ENCODE measurements at regions not wholly inside any gene's neighbourhood (a gene's known extent, or its start where the extent isn't known, plus 50 kb on each side); places are given as distances from the start of the nearest gene placed in this dataset.

DNA sequence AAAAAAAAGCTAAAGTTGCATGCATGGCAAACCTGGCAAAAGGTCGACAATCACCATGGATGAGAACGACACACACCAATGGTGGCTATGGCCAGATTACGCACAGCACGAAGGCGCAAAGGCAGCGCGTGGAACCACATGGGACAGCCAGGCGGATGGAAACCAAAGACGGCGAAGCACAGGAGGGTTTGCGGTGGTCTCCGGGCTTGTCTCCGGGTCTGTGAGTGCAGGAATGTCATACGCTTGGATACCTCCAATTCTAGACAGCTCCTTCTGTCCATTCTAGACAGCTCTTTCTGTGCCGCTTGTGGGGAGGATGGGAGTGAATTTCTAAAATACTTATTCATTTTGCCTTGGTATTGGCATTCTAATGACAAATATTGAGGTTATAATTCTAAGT lies 685.4 kb downstream of the BRD1 start:
- no peak for DNase-seq

DNA sequence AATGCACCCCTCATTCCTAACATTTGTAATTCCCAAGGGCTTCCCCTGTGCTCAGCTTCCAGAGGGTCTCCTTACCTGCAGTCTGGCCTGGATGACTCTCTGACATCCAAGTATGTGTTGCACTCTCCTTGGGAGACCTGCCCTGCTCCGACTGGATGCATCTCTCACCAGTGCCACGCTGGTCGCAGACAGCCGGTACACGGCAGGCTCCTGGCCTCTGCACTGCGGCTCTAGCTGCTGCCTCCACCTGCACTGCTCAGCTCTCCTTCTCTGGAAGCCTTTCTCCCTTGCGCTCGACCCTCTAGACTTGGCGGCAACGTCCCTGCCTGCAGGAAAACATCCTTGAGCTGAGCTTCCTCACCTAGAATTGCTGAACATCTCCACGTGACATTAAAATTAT lies 685.9 kb downstream of the BRD1 start:
- no peak for DNase-seq

DNA sequence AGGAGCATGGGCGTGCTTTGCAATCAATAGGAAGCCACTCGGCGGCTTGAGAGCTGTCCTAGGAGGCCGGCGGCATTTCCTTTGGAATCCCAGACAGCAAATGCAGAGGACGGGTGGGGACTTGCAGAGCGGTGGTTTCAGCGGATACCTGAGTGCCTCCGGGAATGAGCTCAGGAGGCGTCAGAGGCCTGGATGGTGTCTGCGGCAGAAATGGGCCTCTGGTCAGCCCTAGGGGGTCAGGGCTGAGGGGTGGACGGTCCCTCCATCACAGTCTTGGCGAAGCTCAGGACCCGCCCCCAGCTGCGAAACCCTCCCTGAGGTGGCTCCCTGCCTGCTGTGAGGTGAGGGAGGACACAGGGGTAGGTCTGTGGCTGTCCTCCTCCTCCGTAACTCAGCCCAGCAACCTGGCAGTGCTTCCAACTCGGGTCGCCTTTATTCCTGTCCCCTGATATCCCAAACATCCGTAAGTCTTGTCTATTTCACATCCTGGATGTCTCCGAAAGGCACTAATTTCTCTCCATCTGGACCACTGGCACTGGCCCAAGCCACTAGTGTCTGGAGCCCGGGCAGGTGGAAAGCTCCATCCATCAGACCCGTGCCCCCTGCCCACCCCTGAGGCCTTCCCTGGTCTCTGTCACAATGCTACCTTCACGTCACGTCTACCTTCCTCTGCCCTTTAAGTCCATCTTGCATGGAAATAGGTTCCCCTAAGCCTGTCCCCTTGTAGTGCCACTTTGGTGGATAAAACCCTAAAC lies 686.6 kb downstream of the BRD1 start:
- DNase-seq, result no peak

DNA sequence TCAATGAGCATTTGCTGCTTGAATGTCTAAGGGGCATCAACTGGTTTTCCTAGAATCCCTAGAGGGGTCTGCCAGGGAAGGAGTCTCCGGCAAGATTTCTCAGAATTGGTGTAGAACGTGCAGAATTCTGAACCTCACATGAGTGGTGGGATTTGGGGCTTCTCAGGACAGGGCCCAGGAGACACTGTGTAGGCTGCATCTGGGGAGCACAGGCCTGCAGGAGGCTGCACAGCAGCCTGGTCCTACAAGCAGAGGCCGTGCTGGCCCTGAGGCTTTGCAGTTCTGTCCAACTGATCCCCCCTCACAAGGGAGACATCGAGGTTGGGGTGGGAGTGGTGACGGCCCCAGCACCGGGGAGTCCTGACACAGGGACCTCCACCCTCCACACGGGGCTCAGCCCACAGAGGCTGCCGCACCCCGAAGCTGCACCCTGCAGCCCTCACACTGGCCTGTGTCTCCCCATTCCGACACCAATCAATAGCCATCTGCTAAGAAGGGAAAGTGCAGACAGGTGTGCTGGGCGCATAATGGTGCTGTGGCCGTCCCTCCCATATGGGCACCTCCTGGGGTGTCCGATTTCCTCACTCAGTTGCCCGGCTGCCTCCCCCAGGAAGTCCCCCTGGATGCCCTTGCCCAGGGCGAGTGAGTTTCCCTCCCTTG lies 688.1 kb downstream of the BRD1 start:
- no peak for DNase-seq

DNA sequence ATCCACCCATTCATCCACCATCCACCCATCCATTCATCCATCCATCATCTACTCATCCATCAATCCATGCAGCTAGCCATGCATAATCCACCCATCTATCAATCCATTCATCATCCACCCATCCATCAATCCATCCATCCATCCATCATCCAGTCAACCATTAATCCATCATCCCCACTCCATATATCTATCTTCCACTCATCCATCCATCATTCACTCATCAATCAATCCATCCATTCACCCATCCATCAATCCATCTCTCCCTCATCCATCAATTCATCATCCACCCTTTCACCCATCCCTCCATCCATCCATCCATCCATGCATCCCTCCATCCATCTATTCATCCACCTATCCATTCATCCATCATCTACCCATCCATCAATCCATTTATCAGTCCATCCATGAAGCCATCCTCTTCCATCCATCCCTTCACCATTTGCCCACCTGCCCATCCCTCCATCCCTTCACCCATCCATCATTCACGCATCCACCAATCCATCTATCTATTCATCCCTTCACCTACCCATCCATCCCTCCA lies 689.4 kb downstream of the BRD1 start:
- DNase-seq, result no peak

DNA sequence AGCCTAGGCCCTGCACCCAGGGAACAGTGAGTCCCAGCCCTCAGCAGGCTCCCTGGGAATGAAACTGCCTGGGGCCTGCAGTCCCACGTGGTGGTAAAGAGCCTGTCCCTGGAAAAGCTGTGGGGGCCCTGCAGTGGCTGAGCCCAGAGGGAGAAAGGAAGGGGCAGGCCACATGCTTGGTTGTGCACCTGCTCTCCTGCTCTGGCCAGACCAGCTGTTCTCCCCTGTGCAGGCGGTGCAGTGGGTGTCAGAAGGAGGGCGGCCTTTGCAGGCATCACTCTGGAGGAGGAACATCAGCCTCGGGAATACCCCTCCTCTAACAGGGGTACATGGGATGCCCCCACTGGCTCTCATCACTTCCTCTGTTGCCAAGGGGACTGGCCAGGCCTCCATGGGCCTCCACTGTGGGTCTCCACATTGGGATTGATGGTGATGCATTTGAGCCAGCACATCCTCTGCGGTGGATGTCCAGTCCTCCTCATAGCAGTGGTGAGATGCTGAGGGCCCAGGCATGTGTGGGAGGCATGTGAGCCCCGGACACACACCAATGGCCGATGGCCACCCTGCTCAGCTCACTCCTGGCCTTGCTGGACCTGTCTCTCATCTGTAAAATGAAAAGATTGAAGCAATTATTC lies 690.4 kb downstream of the BRD1 start:
- DNase-seq, result no peak

DNA sequence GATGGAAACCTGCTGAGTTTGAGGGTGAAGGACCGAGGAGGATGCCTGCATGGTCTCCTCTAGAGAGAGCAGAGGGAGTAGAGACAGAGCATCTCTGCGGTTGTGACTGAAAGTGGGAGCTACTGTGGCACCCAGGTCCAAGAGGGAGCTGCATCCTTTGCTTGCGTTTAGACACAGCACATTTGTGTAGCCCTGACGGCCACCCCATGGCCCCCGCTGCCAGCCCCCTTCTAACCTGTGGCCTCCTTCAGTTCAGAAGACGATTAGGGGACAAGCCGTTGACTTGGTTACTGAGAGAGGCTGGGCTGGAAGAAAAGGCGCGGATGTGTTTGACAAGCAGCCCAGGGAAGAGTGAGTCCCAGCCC lies 690.9 kb downstream of the BRD1 start:
- no peak for DNase-seq

DNA sequence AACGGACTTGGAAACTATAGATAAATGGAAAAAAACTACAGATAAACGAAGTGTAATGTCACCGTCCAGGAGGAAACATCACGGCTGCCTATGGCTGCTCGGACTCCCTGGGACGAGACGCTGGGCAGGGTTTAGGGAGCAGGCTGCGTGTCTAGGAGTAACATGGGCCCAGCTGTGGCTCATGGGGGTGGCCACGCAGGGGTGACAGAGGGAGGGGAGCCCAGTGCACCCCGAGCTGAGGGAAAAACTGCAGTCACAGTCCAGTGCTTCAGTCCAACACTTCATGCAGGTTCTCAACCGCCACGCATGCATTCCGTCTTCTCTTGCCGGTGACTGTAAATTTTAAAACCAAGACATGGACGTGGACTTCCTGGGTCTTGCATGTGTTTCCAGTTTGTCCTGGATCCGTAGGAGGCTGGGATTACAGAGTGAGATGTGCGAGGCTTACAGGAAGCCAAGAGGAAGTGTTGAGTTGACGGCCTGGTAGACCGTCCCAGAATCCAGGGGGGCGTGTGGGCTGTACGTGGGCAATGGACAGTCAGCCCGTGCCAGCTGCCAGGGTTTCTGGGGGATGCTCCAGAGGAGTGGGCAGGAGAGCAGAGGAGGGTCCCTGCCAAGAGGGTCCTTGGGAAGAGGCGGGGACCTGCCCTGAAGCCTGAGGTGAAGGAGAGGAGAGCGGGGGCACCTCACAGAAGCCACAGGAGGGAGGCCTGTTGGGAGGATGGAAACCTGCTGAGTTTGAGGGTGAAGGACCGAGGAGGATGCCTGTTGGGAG lies 691.4 kb downstream of the BRD1 start:
- no peak for DNase-seq

DNA sequence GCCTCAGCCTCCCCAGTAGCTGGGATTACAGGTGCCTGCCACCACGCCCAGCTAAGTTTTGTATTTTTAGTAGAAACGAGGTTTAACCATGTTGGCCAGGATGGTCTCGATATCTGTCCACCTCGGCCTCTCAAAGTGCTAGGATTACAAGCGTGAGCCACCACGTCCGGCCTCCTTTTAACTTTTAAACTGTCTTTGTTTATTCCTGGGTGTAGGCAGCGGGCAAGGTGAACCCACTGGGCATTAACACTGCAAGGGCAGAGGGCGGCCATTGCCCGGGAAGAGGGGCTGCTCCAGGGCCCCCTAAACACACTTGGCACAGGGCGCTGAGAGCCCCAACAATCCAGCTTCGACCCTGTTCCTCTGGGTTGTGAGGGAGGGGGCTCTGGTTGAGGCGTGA lies 693.6 kb downstream of the BRD1 start:
- DNase-seq, result no peak

DNA sequence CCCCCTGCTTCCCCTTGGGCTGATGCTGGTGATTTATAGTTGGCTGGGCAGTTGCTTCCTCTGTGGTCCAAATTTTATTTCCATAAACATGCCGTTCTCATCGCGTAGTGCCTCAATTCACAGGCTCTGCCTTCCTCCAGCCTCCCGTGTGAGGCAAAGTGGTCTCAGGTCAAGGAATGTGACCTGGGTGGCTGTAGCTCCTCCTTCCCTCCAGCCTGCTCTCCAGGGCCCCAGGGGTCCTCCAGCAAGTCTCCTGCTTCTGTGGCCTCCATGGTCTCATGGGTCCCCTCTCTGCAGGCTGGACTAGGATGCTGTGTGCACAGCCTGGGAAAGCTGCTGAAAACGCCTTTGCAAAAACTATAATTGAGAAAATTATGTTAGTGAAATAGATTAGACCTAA lies 694.1 kb downstream of the BRD1 start:
- DNase-seq, result no peak

DNA sequence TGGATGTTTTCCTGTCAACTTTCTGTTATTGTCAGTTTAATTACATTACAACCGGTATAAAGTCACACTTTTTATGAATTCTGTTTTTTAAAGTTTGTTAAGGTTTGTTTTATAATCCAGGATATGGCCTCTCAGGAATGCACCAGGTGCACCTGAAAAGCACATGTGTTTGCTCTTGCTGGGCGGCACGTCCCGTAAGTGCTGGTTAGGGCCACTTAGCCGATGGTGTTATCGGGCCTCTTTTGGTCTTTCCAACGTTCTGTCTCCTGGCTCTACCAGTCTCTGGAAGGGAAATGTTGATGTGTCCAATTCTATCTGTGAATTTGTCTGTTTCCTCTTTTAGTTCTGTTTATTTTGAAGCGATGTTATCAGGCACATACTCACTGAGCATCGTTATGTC lies 695.7 kb downstream of the BRD1 start:
- no peak for DNase-seq

DNA sequence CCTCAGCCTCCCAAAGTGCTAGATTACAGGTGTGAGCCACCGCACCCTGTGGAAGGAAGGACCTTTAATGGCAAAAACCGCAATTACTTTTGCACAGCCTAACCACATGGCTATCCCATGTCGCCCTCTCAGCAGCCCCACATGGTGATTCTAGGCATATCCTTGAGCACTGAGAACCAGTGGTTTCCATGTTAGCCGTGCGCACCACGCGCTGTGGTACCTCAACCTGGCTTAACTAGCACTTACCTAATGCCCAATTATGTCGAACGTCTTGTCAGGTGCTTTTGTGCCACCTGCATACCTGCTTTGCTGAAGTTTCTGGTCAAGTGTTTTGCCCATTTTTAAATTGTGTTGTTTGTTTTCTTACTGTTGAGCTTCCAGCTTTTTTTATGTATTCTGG lies 697.9 kb downstream of the BRD1 start:
- DNase-seq, result no peak

DNA sequence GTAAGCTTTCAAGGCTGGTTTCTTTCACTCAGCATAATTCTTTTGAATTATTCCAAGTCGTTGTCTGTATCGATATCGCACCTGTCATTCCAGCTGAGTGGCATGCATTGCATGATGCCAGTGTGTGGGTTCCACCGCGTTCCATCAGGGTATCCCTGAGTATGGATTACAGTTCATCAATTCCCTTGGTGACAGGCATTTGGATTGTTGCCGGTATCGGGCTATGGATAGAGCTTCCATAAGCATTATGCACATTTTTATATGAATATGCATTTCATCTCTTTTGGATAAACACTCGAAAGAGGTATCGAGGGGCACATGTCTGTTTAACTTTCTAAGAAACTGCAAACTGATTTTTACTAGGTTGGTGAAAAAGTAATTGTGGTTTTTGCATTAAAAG lies 698.8 kb downstream of the BRD1 start:
- DNase-seq, result no peak

DNA sequence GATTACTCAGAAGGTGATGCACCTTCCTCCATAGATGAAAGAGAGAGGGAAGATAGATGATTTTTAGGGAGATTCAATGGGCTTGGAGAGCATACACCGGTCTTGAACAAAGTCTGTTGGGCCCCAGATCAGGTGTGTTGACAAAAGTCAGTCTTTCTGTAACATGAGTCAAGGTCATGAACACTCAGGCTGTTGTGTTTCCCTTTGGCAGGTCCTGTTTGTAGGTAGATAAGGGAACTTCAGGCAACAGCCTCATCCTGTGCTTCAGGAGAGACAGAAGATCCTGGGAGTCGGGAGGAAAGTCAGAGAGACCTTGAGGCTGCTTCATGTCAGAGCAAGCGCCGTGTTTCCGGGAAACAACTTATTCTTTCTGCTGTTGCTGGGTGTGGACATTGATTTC lies 703.1 kb downstream of the BRD1 start:
- no peak for DNase-seq

DNA sequence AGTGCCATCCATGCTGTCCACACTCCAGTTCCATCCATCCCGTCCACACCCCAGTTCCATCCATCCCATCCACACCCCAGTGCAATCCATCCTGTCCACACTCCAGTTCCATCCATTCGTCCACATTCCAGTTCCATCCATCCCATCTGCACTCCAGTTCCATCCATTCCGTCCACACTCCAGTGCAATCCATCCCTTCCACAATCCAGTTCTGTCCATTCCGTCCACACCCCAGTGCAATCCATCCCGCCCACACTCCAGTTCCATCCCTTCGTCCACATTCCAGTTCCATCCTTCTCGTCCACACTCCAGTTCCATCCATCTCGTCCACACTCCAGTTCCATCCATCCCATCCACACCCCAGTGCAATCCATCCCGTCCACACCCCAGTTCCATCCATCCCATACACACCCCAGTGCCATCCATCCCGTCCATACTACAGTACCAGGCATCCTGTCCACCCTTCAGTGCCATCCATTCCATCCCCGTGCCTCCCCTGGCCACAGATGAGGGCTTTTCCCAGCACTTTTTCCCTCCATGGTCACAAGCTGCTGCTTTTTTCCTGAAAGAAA lies 704.0 kb downstream of the BRD1 start:
- DNase-seq, result no peak

DNA sequence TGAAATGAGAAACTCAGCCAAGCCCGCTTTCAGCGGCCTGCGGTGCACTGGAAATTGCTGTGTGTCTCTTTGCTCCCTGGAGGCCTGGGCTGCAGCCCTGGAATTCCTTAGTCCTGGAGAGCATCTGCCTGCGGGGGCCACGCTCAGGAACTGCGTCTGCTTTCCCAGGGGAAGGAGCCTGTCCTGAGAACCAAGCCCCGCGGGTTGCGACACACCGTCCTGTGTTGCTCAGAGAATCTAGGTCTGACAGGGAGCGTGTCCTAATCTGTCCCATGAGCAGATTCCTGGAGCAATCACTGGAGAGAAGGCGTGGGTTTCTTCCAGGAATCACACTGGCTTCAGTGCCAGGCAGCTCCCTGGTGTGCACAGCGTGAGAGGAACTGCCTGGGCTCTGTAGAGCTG lies 708.1 kb downstream of the BRD1 start:
- DNase-seq, result no peak

DNA sequence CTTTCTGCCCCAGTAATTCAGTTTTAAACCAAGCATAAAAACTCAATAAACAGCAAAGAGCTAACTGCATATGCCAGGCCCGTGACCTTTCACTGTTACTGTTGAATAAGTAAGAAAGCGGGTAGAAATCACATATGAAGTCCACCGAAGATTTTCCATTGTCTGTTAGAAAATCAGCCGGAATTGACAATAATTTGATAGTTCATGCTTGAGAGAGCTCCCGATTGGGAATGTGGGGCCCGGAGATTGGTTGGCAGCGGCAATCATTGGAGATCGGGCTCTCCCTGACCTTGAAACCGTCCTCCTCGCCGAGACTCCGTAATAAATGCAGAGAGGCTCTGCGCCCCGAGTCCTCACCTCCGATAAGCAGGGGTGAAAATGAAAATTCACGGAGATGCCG lies 709.6 kb downstream of the BRD1 start:
- no peak for DNase-seq

DNA sequence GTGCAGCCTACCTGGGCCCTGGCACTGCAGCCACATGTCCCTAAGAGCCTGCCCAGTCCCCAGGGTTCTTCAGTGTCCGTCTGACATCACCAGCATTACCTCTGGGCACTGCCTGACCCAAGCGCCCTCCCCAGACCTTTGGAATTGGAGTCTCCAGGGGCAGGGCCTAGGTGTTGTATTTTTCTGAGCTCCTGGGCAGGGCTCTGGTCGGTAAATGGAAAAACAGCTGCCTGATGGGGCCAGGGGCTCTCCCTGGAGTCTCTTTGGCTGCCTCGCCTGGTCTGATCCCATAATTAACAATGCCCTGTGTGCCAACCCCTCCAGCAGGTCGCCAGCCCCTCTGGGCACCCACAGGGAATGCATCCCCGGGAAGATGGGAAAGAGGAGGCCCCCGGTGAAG lies 710.2 kb downstream of the BRD1 start:
- no peak for DNase-seq

DNA sequence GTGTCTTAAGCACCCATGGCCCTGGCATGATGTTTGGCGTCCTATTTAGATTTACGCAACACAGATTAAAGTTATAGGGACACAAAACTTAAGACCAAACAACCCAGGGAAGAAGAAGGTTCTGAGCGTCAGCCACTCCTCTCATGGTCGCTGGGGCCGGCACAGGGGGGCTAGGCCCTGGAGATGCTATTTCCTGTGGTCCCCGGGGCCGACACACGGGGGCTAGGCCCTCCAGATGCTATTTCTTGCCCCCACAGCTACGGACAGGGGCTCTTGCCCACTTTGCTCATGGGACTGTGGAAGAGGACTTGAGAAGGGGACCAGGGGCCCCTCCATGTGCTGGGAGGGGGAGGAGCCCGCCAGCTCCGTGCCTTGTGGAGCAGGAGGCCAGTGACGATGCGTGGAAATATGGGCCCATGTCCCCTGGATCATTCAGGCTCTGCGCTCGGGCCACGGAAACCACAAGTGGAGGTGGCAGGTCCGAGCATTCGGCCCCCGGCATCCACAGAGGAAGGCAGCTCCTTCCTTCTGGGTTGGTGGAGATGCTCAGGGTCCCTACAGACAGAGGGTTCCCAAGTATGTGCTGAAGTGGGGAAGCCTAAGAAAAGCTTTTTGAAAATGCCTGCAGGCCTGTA lies 711.1 kb downstream of the BRD1 start:
- DNase-seq, result no peak

DNA sequence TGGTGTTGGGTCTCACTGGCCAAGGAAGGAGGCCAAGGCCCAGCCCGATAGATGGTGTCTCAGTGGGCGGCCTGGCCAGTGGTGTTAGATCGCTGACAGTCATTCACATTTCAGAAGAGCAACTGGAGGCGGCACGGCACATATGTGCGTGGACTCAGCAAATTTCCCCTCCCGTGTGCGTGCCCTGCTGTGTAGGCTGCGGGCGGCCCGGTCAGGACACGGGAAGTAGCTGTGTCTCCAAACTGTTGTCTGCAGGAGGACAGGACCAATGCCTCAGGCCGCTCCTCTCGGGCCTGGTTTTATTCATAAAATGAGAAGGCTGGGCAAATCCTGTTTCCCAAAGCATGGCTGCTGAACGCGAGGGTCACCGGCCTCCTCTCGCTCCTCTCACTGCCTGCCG lies 711.7 kb downstream of the BRD1 start:
- DNase-seq, result no peak

DNA sequence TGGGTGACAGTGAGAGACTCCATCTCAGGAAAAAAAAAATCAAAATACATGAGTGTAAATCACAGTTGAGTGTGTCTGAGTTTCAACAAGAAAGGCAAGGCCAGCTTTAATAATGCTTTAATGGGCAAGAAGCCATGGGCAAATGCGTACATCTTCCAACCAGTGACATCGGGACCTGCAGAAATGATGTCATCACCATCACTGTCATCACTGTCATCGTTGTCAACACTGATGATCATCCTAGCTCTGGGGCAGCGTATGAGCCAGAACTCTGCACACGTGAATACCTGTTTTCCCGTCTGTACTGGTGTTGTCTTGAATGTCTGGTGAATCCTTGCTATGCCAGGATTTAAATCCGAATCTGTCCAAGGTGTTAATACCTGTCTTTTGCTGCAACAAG lies 712.5 kb downstream of the BRD1 start:
- no peak for DNase-seq

DNA sequence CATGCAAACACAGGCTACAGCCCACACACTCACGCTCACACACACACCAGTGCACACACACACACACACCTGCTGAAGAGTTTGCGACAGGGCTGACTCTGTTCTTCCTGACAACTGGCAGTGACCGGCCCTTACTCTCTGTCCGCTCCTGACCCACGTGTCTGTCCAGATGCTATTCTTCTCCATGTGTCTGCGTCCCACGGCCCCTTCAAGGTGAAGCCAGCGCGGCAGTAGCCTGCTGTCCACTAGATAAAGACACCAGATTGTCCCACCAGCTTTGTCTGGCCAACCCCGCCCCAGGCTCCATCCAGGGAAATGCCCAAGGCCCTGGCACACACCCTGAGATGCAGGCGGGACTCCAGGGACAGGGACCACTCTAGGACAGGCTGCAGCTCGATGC lies 713.9 kb downstream of the BRD1 start:
- DNase-seq, result no peak

Measured in NCI-H187 (cell line).